Endodermal cell (in vitro differentiated cells): ENCODE measurements at regions not wholly inside any gene's neighbourhood (a gene's known extent, or its start where the extent isn't known, plus 50 kb on each side); places are given as distances from the start of the nearest gene placed in this dataset.

ENCODE experiments used
- DNase-seq: peaks from one replicate; pipeline ENCODE4 v3.0.0-alpha.2; 2017
- H3K27ac ChIP-seq: 2 replicates; pipeline ENCODE4 v1.5.1; 2013; ENCODE audit warnings: mild to moderate bottlenecking, low read depth, low read length, moderate library complexity
- H3K27me3 ChIP-seq: 2 replicates; pipeline ENCODE4 v1.6.1; 2013; ENCODE audit warnings: mild to moderate bottlenecking, low read length, moderate library complexity; ENCODE audit not compliant: insufficient read depth, control insufficient read depth, poor library complexity, severe bottlenecking
- H3K36me3 ChIP-seq: 2 replicates; pipeline ENCODE4 v1.7.0; 2013; ENCODE audit warnings: mild to moderate bottlenecking, low read length, moderate library complexity; ENCODE audit not compliant: control insufficient read depth, insufficient read depth
- H3K4me1 ChIP-seq: one replicate; pipeline ENCODE4 v1.7.0; 2013; ENCODE audit warnings: low read length; ENCODE audit not compliant: control insufficient read depth, insufficient read depth
- H3K4me3 ChIP-seq: 2 replicates; pipeline ENCODE4 v1.5.1; 2013; ENCODE audit warnings: mild to moderate bottlenecking, low read length, moderate library complexity
- H3K9ac ChIP-seq: 2 replicates; pipeline ENCODE4 v1.6.1; 2013; ENCODE audit warnings: mild to moderate bottlenecking, low read length, moderate library complexity; ENCODE audit not compliant: poor library complexity, severe bottlenecking; ENCODE audit errors: extremely low read depth
- H3K9me3 ChIP-seq: 2 replicates; pipeline ENCODE4 v1.6.1; 2013; ENCODE audit warnings: mild to moderate bottlenecking, low read length, moderate library complexity; ENCODE audit not compliant: control insufficient read depth
- H3K27ac Mint-ChIP-seq: 2 replicates; pipeline ENCODE4 v1.8.0; 2020; ENCODE audit warnings: mixed read lengths
- H3K27me3 Mint-ChIP-seq: 2 replicates; pipeline ENCODE4 v1.8.0; 2021; ENCODE audit warnings: mild to moderate bottlenecking, mixed read lengths; ENCODE audit not compliant: insufficient read depth
- H3K36me3 Mint-ChIP-seq: 2 replicates; pipeline ENCODE4 v1.8.0; 2020; ENCODE audit warnings: low read depth, mixed read lengths
- H3K4me1 Mint-ChIP-seq: 2 replicates; pipeline ENCODE4 v1.8.0; 2020; ENCODE audit warnings: mixed read lengths
- H3K4me3 Mint-ChIP-seq: 2 replicates; pipeline ENCODE4 v1.8.0; 2020; ENCODE audit warnings: mild to moderate bottlenecking, moderate library complexity, mixed read lengths
- H3K9me3 Mint-ChIP-seq: 2 replicates; pipeline ENCODE4 v1.8.0; 2020; ENCODE audit warnings: mild to moderate bottlenecking, mixed read lengths
- WGBS, 2 experiments: methylation state at CpG; one replicate each; pipeline versions ENCODE4 v1.1.5 to v1.1.7; 2013; ENCODE audit warnings: missing lambda C conversion rate in 2 of 2, mixed read lengths in 1 of 2; ENCODE audit not compliant: insufficient coverage in 1 of 2, insufficient read length in 1 of 2; 5-methylcytosine and 5-hydroxymethylcytosine counted together
- TF ChIP-seq, protein P1 (sequence below): fragments of 200-600 bp; sonication (generic); conservative IDR thresholded peaks from 2 replicates; pipeline ENCODE4 v1.5.0; 2021; ENCODE audit warnings: antibody characterized with exemption, mild to moderate bottlenecking

DNA sequence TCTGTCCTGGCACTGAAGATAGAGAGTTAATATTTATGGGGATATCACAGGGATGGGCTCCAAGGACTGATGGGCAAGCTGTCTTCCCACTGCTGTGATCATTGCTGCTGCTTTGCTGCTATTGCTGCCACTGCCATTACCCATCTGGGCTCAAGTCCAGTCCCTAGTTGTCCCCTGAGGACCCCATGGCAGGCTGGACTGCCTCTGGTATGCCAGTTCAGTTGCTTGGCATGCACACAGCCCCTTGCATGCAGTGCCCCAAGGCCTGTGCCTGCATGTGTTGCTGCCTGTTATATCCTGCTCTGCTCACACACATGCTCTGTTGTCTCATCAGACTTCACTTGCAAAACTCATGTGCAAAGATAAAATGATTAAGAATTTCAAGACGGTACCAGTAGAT, 109.5 kb downstream of the ADRA2A start:
- H3K4me3 ChIP-seq, result no peak overlapping the region
- no peaks in the 10 kb centered on the region for H3K4me1 ChIP-seq
- DNase-seq, result no peak
- H3K9me3 Mint-ChIP-seq, result no peaks in the 10 kb centered on the region
- H3K4me3 Mint-ChIP-seq, result no peak overlapping the region
- WGBS, 2 experiments, result 100% methylated on average over 1 of the region's 1 CpG
- H3K27ac ChIP-seq, result no peak overlapping the region
- TF ChIP-seq, protein P1, sequence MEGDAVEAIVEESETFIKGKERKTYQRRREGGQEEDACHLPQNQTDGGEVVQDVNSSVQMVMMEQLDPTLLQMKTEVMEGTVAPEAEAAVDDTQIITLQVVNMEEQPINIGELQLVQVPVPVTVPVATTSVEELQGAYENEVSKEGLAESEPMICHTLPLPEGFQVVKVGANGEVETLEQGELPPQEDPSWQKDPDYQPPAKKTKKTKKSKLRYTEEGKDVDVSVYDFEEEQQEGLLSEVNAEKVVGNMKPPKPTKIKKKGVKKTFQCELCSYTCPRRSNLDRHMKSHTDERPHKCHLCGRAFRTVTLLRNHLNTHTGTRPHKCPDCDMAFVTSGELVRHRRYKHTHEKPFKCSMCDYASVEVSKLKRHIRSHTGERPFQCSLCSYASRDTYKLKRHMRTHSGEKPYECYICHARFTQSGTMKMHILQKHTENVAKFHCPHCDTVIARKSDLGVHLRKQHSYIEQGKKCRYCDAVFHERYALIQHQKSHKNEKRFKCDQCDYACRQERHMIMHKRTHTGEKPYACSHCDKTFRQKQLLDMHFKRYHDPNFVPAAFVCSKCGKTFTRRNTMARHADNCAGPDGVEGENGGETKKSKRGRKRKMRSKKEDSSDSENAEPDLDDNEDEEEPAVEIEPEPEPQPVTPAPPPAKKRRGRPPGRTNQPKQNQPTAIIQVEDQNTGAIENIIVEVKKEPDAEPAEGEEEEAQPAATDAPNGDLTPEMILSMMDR, result no peak
- H3K9me3 ChIP-seq, result no peaks in the 10 kb centered on the region
- no peak overlapping the region for H3K9ac ChIP-seq
- no peaks in the 10 kb centered on the region for H3K36me3 ChIP-seq
- no peaks in the 10 kb centered on the region for H3K4me1 Mint-ChIP-seq
- H3K36me3 Mint-ChIP-seq, result no peaks in the 10 kb centered on the region
- H3K27me3 ChIP-seq, result peaks cover 12% of the 10 kb centered on the region
- no peak overlapping the region for H3K27ac Mint-ChIP-seq
- peaks cover 2% of the 10 kb centered on the region for H3K27me3 Mint-ChIP-seq

DNA sequence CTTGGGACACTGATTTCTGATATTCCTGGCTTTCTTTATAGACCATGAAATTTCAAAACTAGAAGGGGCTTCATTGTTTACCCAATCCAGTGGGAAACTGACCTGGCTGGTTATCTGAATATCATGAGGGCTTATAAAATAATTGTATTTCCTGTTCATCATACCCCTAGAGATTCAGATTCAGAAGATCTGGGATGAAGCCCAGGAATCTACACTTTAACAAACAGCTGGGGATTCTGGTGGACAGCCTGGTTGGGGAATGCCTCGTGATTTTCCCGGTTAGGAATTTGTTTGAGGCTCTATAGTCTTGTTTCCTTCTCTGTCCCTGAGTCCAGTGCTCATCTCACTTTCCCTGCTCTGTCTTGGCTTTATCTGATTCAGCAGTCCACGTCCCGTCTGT, 110.3 kb downstream of the ADRA2A start:
- WGBS, 2 experiments, result 85 to 94% methylated on average over 2 to 4 of the region's 4 CpGs
- Mint-ChIP-seq H3K27me3 (peaks cover 2% of the 10 kb centered on the region), H3K4me1 (no peaks in the 10 kb centered on the region), H3K27ac (no peak overlapping the region), H3K36me3 (no peaks in the 10 kb centered on the region), H3K9me3 (no peaks in the 10 kb centered on the region), H3K4me3 (no peak overlapping the region)
- H3K4me3 ChIP-seq, result no peak overlapping the region
- no peaks in the 10 kb centered on the region for H3K9me3 ChIP-seq
- H3K27me3 ChIP-seq, result peaks cover 12% of the 10 kb centered on the region
- H3K36me3 ChIP-seq, result no peaks in the 10 kb centered on the region
- TF ChIP-seq, protein P1, result no peak
- no peak for DNase-seq
- H3K9ac ChIP-seq, result no peak overlapping the region
- no peaks in the 10 kb centered on the region for H3K4me1 ChIP-seq
- no peak overlapping the region for H3K27ac ChIP-seq

DNA sequence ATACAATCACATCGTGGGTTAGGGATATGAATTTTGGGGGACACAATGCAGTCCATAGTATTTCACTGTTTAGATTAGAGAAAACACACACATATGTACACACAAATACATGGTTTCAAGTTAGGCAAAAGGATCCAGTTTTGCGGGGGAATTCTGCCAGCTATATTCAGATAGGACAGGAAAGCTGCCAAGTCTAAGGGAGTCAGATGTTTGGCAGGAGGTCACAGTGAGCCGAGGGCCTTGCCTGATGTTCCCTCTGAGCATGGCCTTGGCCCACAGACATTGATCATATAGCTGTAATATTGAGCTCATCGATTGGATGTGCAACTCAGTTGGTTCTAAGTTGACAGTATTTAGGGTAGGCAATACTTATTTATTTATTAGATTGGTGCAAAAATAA, 122.8 kb downstream of the ADRA2A start:
- no peaks in the 10 kb centered on the region for H3K36me3 Mint-ChIP-seq
- no peaks in the 10 kb centered on the region for H3K36me3 ChIP-seq
- 82 to 88% methylated on average over 3 to 4 of the region's 4 CpGs for WGBS, 2 experiments
- no peaks in the 10 kb centered on the region for H3K9me3 ChIP-seq
- H3K9ac ChIP-seq, result no peak overlapping the region
- no peaks in the 10 kb centered on the region for H3K27me3 ChIP-seq
- H3K4me1 Mint-ChIP-seq, result no peaks in the 10 kb centered on the region
- TF ChIP-seq, protein P1, result no peak
- H3K9me3 Mint-ChIP-seq, result no peaks in the 10 kb centered on the region
- no peak overlapping the region for H3K27ac ChIP-seq
- no peak for DNase-seq
- no peak overlapping the region for H3K4me3 ChIP-seq
- no peaks in the 10 kb centered on the region for H3K4me1 ChIP-seq
- peaks cover 2% of the 10 kb centered on the region for H3K27me3 Mint-ChIP-seq
- H3K27ac Mint-ChIP-seq, result no peak overlapping the region
- H3K4me3 Mint-ChIP-seq, result no peak overlapping the region
